GM19035 (cell line): ENCODE measurements at regions not wholly inside any gene's neighbourhood (a gene's known extent, or its start where the extent isn't known, plus 50 kb on each side); places are given as distances from the start of the nearest gene placed in this dataset.

Experiments
- ATAC-seq: cut with Tn5 transposase; IDR thresholded peaks from one replicate; pipeline ENCODE4 v1.9.1; 2021; ENCODE audit not compliant: unreplicated experiment

DNA sequence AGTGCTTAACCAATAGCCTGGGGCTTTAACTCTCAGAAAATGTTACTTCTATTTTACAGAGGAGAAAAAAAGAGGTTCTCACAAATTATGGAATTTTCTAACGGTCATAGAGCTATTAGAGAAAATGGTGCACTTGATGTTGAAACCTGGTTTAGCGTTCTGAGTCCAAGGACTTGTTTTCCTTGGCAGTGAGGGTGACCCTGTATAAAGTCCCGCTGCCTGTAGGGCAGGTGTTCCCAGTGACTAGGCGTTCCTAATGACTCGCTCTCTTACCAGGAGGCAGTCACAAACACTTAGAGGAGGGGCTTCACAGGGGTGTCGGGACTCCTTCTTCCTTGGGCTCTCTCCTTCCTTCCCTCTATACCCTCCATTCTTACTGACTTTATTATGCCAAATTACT lies 175.8 kb downstream of the ACTR3 start:
- no peak for ATAC-seq

DNA sequence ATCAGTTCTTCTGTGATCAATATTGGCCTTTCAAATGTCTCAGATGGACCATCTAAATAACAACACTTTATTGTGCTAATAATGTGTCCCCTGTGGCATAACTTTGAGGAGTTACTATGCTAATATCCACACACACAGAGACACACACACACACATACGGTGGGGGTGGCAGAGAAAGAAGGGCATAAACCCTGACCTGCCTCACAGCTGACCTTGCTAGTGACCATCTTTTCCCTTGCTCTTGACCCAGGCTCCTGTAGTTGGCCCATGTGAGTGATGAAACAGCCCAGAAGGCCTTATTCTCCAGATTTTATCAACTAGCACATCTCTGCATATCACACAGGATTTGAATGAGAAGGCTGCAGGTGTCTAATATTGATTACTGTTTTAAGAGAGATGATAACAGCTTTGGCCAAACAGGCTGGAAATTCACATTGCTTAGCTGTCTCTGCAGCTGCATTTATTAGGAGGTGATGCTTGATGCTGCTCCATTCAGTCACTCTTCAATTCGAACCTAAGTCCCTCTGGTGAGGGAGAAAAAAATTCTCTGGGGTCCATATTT lies 176.4 kb downstream of the ACTR3 start:
- no peak for ATAC-seq

GRCh38 chr2:114068438-114068837 lies 178.5 kb downstream of the ACTR3 start:
- ATAC-seq = no peak

DNA sequence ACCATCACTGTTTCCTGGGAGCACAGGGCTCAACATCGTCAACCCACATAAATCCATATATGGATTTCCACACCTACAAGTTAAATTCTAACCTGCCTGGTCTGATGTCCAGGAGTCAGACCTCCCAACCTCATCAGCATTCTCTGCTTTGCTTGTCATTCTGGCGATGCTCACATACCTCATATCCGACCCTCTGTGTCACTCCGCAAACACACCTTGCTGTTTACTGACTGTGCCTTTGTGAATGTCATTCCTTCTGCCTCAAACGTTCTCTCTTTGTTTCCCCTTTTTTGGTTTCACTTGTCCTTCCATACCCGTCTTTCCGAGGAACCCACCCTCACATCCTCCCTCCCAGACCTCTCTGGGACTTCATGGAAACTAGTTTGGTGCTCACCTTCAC lies 187.1 kb downstream of the ACTR3 start:
- no peak for ATAC-seq

DNA sequence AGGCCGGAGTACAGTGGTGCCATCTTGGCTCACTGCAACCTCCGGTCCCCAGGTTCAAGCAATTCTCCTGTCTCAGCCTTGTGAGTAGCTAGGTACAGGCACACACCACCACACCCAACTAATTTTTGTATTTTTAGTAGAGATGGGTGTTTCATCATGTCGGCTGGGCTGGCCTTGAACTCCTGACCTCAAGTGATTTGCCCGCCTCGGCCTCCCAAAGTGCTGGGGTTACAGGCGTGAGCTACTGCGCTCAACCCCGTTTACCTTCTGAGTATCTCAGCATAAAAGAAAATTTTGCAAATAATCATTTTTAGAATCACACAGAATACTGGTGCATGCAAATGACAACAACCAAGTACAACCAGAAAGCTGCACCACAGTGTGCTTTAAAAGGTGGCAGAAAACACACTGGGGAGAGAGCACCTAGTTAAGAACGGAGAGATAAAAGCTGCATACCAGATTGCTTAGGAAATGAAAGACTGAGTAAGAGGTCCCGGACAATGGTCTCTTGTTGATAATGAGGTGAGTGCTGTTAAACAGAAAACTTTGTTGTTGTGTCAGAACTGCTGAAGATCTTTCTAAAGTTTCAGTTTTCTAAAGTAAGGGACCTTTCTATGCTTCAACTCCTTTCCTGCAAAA lies 189.6 kb downstream of the ACTR3 start:
- ATAC-seq = no peak

- peak; percentile 24 for ATAC-seq
These were observed 193.0 kb downstream of the ACTR3 start for GRCh38 chr2:114082731-114083433.

DNA sequence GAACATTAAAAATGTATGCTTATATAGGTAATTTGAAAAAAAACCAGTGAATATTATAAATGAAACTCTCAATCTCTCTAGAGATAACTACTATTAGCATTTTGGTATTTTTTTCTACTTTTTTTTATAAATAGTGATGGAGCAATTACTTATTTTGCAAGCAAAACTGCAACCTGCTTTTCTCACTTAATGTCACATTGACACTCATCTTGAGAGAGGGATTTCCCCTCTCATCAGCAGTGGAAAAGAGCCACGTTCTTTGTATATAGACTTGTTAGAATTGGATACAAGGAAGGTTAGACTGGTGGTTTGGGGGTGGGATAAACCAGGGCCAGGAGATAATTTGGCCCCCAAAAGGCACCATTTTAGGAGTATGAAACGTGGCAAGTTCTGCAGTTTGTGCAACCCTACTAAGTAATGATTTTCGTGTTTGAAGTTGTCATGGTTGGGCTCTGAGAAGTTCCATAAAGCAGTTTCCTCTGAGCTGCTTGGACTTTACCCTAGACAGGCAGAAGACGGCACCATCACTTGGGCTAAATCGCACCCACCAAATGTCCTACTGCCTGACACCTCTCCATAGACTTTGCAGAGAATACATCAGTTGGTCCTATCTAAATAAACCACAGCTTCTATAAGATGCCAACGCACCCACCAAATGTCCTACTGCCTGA lies 194.0 kb downstream of the ACTR3 start:
- peak; percentile 85 for ATAC-seq

DNA sequence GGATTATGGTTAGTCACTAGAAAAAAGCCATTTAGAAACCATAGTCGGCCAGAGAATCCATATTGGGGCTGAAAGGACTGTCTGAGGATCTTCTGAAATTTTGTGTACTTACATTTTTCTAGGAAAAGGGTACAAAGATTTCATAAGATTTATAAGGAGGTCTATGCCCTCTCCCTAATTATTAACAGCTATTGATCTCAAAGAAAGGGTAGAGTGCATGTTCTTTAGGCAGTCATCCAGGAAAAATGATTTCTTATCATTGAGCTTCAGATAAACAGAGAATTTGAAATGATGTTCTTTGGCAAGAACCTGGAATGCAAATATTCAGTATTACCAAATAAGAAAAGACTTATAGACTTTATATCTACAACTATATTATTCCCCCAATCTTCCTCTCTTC lies 195.3 kb downstream of the ACTR3 start:
- no peak for ATAC-seq

DNA sequence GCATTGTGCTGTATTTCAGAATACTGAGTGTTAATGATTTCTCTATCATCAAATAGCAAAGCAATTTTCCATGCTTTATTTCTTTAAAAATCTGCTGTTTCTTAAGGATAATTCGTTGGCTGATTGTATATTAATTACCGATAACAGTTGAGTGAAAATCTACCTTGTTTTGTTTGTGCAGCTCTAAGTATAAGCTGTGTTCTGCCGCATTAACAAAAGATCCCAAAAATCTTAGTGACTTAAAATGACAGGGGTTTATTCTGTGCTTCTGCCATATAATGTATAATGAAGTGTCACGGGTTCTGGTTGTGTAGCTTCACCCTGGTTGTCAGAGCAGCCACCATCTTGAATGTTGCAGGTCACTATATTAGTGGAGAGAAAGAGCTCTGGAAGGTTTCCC lies 196.1 kb downstream of the ACTR3 start:
- no peak for ATAC-seq

GRCh38 chr2:114089636-114090319 lies 199.9 kb downstream of the ACTR3 start:
- no peak for ATAC-seq

GRCh38 chr2:114091010-114091409 lies 201.1 kb downstream of the ACTR3 start:
- ATAC-seq = no peak

- no peak for ATAC-seq
These were observed 218.4 kb downstream of the ACTR3 start for GRCh38 chr2:114108249-114108648.

- ATAC-seq = no peak
These were observed 219.0 kb downstream of the ACTR3 start for GRCh38 chr2:114108824-114109416.

DNA sequence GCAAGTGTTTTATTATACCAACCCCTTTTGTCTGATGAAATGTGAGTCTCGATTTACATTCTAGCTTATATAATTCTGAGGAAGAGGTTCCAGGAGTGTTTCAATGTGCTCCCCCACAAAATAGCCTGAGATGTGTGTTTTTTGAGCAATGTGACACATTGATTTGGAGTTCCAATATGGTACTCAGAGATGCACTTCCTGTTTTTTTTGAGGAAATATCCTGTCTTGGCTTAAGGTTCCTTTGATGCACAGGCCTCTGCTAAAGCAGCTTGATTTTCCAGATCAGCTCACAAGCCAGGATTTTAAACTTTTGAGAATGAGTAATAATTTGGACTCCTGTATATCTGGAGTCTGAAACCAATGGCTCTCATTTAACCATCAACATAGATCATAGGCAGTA lies 221.4 kb downstream of the ACTR3 start:
- ATAC-seq = no peak

DNA sequence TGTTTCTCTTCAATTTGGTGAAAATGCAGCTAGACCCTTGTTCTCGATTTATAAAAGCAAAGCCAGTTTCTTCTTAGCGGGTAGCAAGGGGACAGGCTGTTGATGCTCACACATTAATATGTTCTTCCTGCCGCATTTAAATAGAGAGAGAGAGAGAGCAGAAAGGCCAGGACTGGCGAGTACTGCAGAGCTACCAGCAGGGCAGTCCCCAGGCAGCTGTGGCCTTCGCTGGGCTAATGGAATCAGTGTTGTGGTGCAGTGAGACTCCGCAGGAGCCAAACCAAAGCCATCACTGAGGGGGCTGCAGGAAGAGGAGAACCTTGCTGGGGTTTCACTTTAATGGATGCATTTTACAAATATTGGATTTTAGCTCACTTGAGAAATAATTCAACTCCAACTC lies 223.6 kb downstream of the ACTR3 start:
- ATAC-seq = no peak

- ATAC-seq = no peak
These were observed 228.2 kb downstream of the ACTR3 start for GRCh38 chr2:114118088-114118487.

- ATAC-seq = no peak
These were observed 230.0 kb downstream of the ACTR3 start for GRCh38 chr2:114119862-114120261.

DNA sequence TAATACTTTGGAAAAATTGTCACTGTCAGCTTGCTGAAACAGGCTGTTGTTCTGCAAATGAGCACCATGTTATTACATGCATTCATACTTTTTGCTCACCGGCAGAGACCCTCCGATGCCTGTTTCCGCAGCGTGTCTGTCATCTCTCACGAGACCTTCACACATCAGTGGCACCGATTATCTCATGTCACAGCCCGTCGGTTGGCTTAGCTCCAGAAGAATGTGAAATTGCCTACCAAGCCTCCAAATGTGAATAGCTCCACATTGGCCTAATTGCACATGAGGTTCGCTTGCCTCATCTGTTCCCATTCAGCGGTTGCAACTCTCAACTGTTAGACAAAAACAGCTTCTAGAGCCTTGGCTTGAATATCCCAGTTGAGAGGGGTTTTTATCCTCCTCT lies 233.0 kb downstream of the ACTR3 start:
- no peak for ATAC-seq

DNA sequence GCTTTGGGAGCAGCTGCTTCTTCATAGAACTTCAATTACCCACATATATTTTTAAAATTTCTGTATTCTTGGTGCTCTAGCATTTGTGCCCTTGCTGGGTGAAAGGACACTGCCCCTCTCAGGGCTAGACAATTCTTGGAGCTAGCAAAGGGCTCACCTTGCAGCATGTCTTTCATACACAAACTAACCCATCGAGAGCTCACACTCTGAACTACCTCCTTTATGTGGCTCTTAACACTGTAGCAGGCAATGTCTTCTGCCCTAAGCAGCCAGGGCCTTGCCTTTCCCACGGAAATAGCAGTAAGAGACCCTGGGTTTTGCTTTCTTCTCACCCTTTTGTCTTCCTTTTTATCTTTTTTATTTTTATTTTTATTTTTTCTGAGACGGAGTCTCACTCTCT lies 234.0 kb downstream of the ACTR3 start:
- ATAC-seq = no peak

- ATAC-seq = no peak
These were observed 237.5 kb downstream of the ACTR3 start for GRCh38 chr2:114127372-114127771.

DNA sequence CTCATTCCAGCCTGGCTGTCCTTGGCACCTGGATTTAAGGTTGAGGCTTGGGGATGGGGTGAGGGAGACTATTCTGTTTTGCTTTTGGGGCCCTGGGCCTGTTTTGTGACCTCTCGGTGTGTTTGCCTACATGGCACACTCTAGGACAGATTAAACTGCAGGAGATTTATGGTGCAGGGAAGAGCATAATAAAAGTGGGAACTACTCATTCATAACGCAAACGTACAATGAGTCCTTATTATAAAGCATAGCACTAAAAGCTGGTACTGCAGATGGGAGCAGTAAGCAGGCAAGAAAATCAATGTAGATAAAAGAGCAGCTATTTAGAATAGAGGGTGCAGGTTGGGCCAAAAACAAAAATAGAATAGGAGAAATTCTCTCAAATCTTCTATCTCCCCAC lies 238.4 kb downstream of the ACTR3 start:
- ATAC-seq = no peak
